ENCODE measurements at regions not wholly inside any gene's neighbourhood (a gene's known extent, or its start where the extent isn't known, plus 50 kb on each side); places are given as distances from the start of the nearest gene placed in this dataset.

DNA sequence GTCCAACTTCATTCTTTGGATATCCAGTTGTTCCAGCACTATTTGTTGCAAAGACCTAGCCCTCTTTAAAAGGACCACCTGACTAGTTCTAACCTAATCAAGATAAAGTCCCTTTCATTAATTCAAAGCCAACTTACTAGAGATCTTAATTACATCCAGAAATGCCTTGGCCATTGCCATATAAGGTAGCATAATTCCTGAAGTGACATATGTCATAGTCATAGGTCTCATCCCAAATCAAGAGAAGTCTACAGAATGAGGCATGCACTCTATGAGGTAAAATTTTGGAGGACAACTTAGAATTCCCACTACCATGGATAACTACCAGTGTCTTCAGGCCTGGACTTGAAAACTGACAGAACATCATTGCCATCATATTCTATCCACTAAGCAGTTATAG lies 420.4 kb upstream of the ID4 start:
- Histone ChIP-seq H4K91ac (ENCODE audit: insufficient read depth, low read depth, low read length) (no peak overlapping the region), H4K8ac (ENCODE audit: low read depth in 2 of 2, low read length in 2 of 2) (no peak overlapping the region), H3K9ac (ENCODE audit: low read depth, low read length) (no peak overlapping the region), H3K27ac (ENCODE audit: insufficient read depth, low read length) (no peak overlapping the region), H3K4me3 (ENCODE audit: insufficient read depth, low read depth, low read length) (no peak overlapping the region), H2AFZ (replicated peaks; ENCODE audit: low read length, poor library complexity) (no peak overlapping the region), H3K14ac (replicated peaks; ENCODE audit: low read depth, low read length) (no peak overlapping the region), H2AK9ac (replicated peaks; ENCODE audit: low read depth, low read length, poor library complexity) (no peak overlapping the region), H4K20me1 (ENCODE audit: insufficient read depth, low read length) (no peaks in the 10 kb centered on the region), H2BK120ac (ENCODE audit: low read depth, low read length) (no peak overlapping the region), H3K56ac (ENCODE audit: extremely low read depth, insufficient read depth, low read length) (no peak overlapping the region), H3K4me2 (ENCODE audit: low read depth, low read length) (no peak overlapping the region), H2AK5ac (ENCODE audit: low read depth, low read length) (no peak overlapping the region), H3K4me1 (ENCODE audit: control insufficient read depth, insufficient read depth, low read length) (no peaks in the 10 kb centered on the region), H3K36me3 (ENCODE audit: control insufficient read depth, insufficient read depth, low read length) (no peaks in the 10 kb centered on the region), H2BK5ac (ENCODE audit: low read depth, low read length, poor library complexity, severe bottlenecking) (no peak overlapping the region), H3K4ac (ENCODE audit: low read depth, low read length) (no peak overlapping the region), H3K79me1 (ENCODE audit: low read depth in 1 of 2, low read length in 2 of 2) (no peaks in the 10 kb centered on the region), H3K18ac (ENCODE audit: low read depth, low read length) (no peak overlapping the region), H2BK15ac (ENCODE audit: low read depth, low read length) (no peak overlapping the region), H3K9me1 (ENCODE audit: insufficient read depth, low read length) (no peaks in the 10 kb centered on the region), H3K9me3 (ENCODE audit: control insufficient read depth, insufficient read depth, low read length) (no peaks in the 10 kb centered on the region), H2BK20ac (ENCODE audit: low read depth, low read length) (no peak overlapping the region), H3K23ac (ENCODE audit: low read depth, low read length) (no peak overlapping the region), H4K5ac (ENCODE audit: low read depth, low read length) (no peak overlapping the region), H3K27me3 (ENCODE audit: control insufficient read depth, insufficient read depth, low read length) (no peaks in the 10 kb centered on the region)
- no TSS peak for BruUV-seq (replicated peaks)
- CTCF ChIA-PET: no interaction called here
- intact Hi-C loops (cut with micrococcal nuclease): no loop called here
- in situ Hi-C loops (cut with MboI; ENCODE audit: low sequenced_read_pairs): no loop called here
- POLR2A ChIA-PET (ENCODE audit: unreplicated experiment): no interaction called here
- dilution Hi-C loops (cut with HindIII; ENCODE audit: low sequenced_read_pairs, unreplicated experiment): no loop called here
- ATAC-seq (ENCODE audit: low read depth) (no peak), DNase-seq (no peak)
- TF ChIP-seq POLR2A (IDR thresholded peaks at IDR 0.05; ENCODE audit: low read depth, low read length) (no peak), CEBPB (IDR thresholded peaks at IDR 0.05; ENCODE audit: low read depth, low read length) (no peak), RCOR1 (IDR thresholded peaks at IDR 0.05; ENCODE audit: insufficient replicate concordance, low read length) (no peak), CTCF (conservative IDR thresholded peaks at IDR 0.05; ENCODE audit: low read depth, low read length) (no peak), RAD21 (IDR thresholded peaks at IDR 0.05; ENCODE audit: low read length) (no peak), RFX5 (IDR thresholded peaks at IDR 0.05; ENCODE audit: low read depth, low read length) (no peak), MAFK (IDR thresholded peaks at IDR 0.05; ENCODE audit: low read depth, low read length) (no peak), MXI1 (IDR thresholded peaks at IDR 0.05; ENCODE audit: borderline replicate concordance, low read depth, low read length) (no peak), NFE2L2 (IDR thresholded peaks at IDR 0.05; ENCODE audit: low read depth, low read length) (no peak), CHD1 (IDR thresholded peaks at IDR 0.05; ENCODE audit: low read depth, low read length) (no peak), BHLHE40 (IDR thresholded peaks at IDR 0.05; ENCODE audit: low read depth, low read length) (no peak), SMC3 (IDR thresholded peaks at IDR 0.05; ENCODE audit: low read depth, low read length) (no peak), MAZ (IDR thresholded peaks at IDR 0.05; ENCODE audit: borderline replicate concordance, low read depth, low read length) (no peak)
- TF ChIP-seq, protein P1, sequence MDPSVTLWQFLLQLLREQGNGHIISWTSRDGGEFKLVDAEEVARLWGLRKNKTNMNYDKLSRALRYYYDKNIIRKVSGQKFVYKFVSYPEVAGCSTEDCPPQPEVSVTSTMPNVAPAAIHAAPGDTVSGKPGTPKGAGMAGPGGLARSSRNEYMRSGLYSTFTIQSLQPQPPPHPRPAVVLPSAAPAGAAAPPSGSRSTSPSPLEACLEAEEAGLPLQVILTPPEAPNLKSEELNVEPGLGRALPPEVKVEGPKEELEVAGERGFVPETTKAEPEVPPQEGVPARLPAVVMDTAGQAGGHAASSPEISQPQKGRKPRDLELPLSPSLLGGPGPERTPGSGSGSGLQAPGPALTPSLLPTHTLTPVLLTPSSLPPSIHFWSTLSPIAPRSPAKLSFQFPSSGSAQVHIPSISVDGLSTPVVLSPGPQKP (IDR thresholded peaks at IDR 0.05; ENCODE audit: borderline replicate concordance, low read depth, low read length): no peak
- TF ChIP-seq, protein P2, sequence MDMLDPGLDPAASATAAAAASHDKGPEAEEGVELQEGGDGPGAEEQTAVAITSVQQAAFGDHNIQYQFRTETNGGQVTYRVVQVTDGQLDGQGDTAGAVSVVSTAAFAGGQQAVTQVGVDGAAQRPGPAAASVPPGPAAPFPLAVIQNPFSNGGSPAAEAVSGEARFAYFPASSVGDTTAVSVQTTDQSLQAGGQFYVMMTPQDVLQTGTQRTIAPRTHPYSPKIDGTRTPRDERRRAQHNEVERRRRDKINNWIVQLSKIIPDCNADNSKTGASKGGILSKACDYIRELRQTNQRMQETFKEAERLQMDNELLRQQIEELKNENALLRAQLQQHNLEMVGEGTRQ (IDR thresholded peaks at IDR 0.05; ENCODE audit: low read depth, low read length): no peak

All from IMR-90 (cell line).